ENCODE measurements at regions not wholly inside any gene's neighbourhood (a gene's known extent, or its start where the extent isn't known, plus 50 kb on each side); places are given as distances from the start of the nearest gene placed in this dataset.
"Not testable (repeated sequence)": the region's sequence is repeated elsewhere in the genome, so short reads cannot be mapped to it uniquely, and the experiment has no call there.

- in situ Hi-C loops (cut with HindIII; ENCODE audit: low sequenced_read_pairs): not testable (repeated sequence)
These were observed 214.0 kb upstream of the SGCG start for GRCh38 chr13:22966753-22967152.

GRCh38 chr13:22967669-22968068 is 213.1 kb upstream of the SGCG start:
- in situ Hi-C loops (cut with HindIII; ENCODE audit: low sequenced_read_pairs): no loop called here

- in situ Hi-C loops (cut with HindIII; ENCODE audit: low sequenced_read_pairs): no loop called here
These were observed 200.8 kb upstream of the SGCG start for GRCh38 chr13:22979952-22980351.

- in situ Hi-C loops (cut with HindIII; ENCODE audit: low sequenced_read_pairs): no loop called here
These were observed 199.8 kb upstream of the SGCG start for GRCh38 chr13:22980936-22981335.

GRCh38 chr13:22993148-22993547 is 187.6 kb upstream of the SGCG start:
- in situ Hi-C loops (cut with HindIII; ENCODE audit: low sequenced_read_pairs): no loop called here

- in situ Hi-C loops (cut with HindIII; ENCODE audit: low sequenced_read_pairs): no loop called here
These were observed 177.3 kb upstream of the SGCG start for GRCh38 chr13:23003446-23003845.

GRCh38 chr13:23007426-23007825 is 173.4 kb upstream of the SGCG start:
- in situ Hi-C loops (cut with HindIII; ENCODE audit: low sequenced_read_pairs): no loop called here

- in situ Hi-C loops (cut with HindIII; ENCODE audit: low sequenced_read_pairs): no loop called here
These were observed 162.6 kb upstream of the SGCG start for GRCh38 chr13:23018143-23018542.

- in situ Hi-C loops (cut with HindIII; ENCODE audit: low sequenced_read_pairs): no loop called here
These were observed 160.4 kb upstream of the SGCG start for GRCh38 chr13:23020246-23020843.

GRCh38 chr13:23021906-23022305 is 158.9 kb upstream of the SGCG start:
- in situ Hi-C loops (cut with HindIII; ENCODE audit: low sequenced_read_pairs): no loop called here

- in situ Hi-C loops (cut with HindIII; ENCODE audit: low sequenced_read_pairs): no loop called here
These were observed 158.1 kb upstream of the SGCG start for GRCh38 chr13:23022704-23023103.

- in situ Hi-C loops (cut with HindIII; ENCODE audit: low sequenced_read_pairs): no loop called here
These were observed 154.7 kb upstream of the SGCG start for GRCh38 chr13:23025864-23026608.

GRCh38 chr13:23039266-23039935 is 141.4 kb upstream of the SGCG start:
- in situ Hi-C loops (cut with HindIII; ENCODE audit: low sequenced_read_pairs): no loop called here

- in situ Hi-C loops (cut with HindIII; ENCODE audit: low sequenced_read_pairs): no loop called here
These were observed 138.6 kb upstream of the SGCG start for GRCh38 chr13:23042181-23042580.

GRCh38 chr13:23044906-23045305 is 135.9 kb upstream of the SGCG start:
- in situ Hi-C loops (cut with HindIII; ENCODE audit: low sequenced_read_pairs): no loop called here

- in situ Hi-C loops (cut with HindIII; ENCODE audit: low sequenced_read_pairs): no loop called here
These were observed 130.7 kb upstream of the SGCG start for GRCh38 chr13:23050126-23050525.

GRCh38 chr13:23053711-23054110 is 127.1 kb upstream of the SGCG start:
- in situ Hi-C loops (cut with HindIII; ENCODE audit: low sequenced_read_pairs): not testable (repeated sequence)

- in situ Hi-C loops (cut with HindIII; ENCODE audit: low sequenced_read_pairs): no loop called here
These were observed 121.6 kb upstream of the SGCG start for GRCh38 chr13:23059173-23059572.

GRCh38 chr13:23060959-23061358 is 119.8 kb upstream of the SGCG start:
- in situ Hi-C loops (cut with HindIII; ENCODE audit: low sequenced_read_pairs): no loop called here

GRCh38 chr13:23067129-23067528 is 113.7 kb upstream of the SGCG start:
- in situ Hi-C loops (cut with HindIII; ENCODE audit: low sequenced_read_pairs): no loop called here

- in situ Hi-C loops (cut with HindIII; ENCODE audit: low sequenced_read_pairs): no loop called here
These were observed 111.2 kb upstream of the SGCG start for GRCh38 chr13:23069566-23069965.

Measured in DLD1 (cell line).